ENCODE measurements at regions not wholly inside any gene's neighbourhood (a gene's known extent, or its start where the extent isn't known, plus 50 kb on each side); places are given as distances from the start of the nearest gene placed in this dataset.

DNA sequence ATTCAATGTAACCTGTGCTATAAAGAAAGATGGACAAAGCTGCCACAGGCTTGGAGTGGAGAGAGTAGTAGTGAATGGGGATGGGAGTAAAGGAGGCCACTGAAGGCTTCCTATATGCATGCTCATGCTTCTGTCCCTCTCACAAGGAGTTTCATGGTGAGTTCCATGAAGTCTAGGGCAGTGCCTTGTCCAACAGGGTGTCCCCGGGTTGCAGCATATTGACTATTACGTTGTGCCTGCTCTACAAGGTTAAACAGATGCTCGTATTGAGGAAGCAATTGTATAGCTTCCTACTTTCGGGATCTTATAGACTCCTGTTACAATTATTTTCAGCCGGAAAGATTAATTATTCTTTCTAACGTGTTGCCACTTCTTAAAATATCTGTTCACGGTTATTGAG, 129.1 kb upstream of the PIK3R1 start:
- TF ChIP-seq, protein P1, sequence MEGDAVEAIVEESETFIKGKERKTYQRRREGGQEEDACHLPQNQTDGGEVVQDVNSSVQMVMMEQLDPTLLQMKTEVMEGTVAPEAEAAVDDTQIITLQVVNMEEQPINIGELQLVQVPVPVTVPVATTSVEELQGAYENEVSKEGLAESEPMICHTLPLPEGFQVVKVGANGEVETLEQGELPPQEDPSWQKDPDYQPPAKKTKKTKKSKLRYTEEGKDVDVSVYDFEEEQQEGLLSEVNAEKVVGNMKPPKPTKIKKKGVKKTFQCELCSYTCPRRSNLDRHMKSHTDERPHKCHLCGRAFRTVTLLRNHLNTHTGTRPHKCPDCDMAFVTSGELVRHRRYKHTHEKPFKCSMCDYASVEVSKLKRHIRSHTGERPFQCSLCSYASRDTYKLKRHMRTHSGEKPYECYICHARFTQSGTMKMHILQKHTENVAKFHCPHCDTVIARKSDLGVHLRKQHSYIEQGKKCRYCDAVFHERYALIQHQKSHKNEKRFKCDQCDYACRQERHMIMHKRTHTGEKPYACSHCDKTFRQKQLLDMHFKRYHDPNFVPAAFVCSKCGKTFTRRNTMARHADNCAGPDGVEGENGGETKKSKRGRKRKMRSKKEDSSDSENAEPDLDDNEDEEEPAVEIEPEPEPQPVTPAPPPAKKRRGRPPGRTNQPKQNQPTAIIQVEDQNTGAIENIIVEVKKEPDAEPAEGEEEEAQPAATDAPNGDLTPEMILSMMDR (IDR thresholded peaks at IDR 0.05; ENCODE audit: insufficient read depth, low read depth, low read length) = no peak
- TF ChIP-seq EZH2 (IDR thresholded peaks at IDR 0.05; ENCODE audit: insufficient read depth, low read length) = no peak

Data from astrocyte (in vitro differentiated cells and primary cell).